Spinal cord (tissue), 9 donors: ENCODE measurements at regions not wholly inside any gene's neighbourhood (a gene's known extent, or its start where the extent isn't known, plus 50 kb on each side); places are given as distances from the start of the nearest gene placed in this dataset.

Experiments
- DNase-seq, 6 donors: peaks; one replicate each; pipeline versions ENCODE4 v3.0.0 to v3.0.0-alpha.2; 2013 to 2015; ENCODE audit warnings: low spot score in 6 of 6, low read depth in 4 of 6
- H3K27ac ChIP-seq: one replicate; pipeline ENCODE4 v1.5.1; 2013; ENCODE audit warnings: low read depth, low read length, control low read depth
- H3K27me3 ChIP-seq: one replicate; pipeline ENCODE4 v1.6.1; 2013; ENCODE audit warnings: low read length; ENCODE audit not compliant: control insufficient read depth, insufficient read depth
- H3K36me3 ChIP-seq: one replicate; pipeline ENCODE4 v1.6.1; 2013; ENCODE audit warnings: low read length; ENCODE audit not compliant: control insufficient read depth, insufficient read depth
- H3K4me1 ChIP-seq: one replicate; pipeline ENCODE4 v1.6.1; 2013; ENCODE audit warnings: low read length; ENCODE audit not compliant: control insufficient read depth, insufficient read depth
- H3K4me3 ChIP-seq: one replicate; pipeline ENCODE4 v1.5.1; 2013; ENCODE audit warnings: low read depth, low read length, control low read depth
- H3K9me3 ChIP-seq: one replicate; pipeline ENCODE4 v1.6.1; 2013; ENCODE audit warnings: low read length; ENCODE audit not compliant: control insufficient read depth, insufficient read depth
- WGBS: methylation state at CpG from one replicate; pipeline ENCODE4 v1.1.5; 2013; ENCODE audit warnings: missing lambda C conversion rate; ENCODE audit not compliant: insufficient coverage; 5-methylcytosine and 5-hydroxymethylcytosine counted together
- donor health status: healthy.

- peaks cover 3% of the 10 kb centered on the region for H3K4me1 ChIP-seq
- WGBS, result no CpG with 5 or more reads among the region's 8 CpGs
- H3K27me3 ChIP-seq, result peaks cover 8% of the 10 kb centered on the region
These were observed 55.9 kb downstream of the ZBTB18 start for GRCh38 chr1:244106837-244107493.

GRCh38 chr1:244111027-244111426 lies 59.9 kb downstream of the ZBTB18 start:
- WGBS, result 82% methylated on average over 3 of the region's 7 CpGs
- Histone ChIP-seq H3K4me1 (no peaks in the 10 kb centered on the region), H3K27ac (no peak overlapping the region), H3K9me3 (no peaks in the 10 kb centered on the region), H3K4me3 (no peak overlapping the region), H3K36me3 (no peaks in the 10 kb centered on the region), H3K27me3 (no peaks in the 10 kb centered on the region)
- no peak for DNase-seq

More at GRCh38 chr1:244106837-244107493, 55.9 kb downstream of the ZBTB18 start:
- DNase-seq, result peak in 2 of 6 donors; percentile 44 to 57
- no peaks in the 10 kb centered on the region for H3K9me3 ChIP-seq
- no peaks in the 10 kb centered on the region for H3K36me3 ChIP-seq
- H3K4me3 ChIP-seq, result no peak overlapping the region
- no peak overlapping the region for H3K27ac ChIP-seq

- no peak for DNase-seq
- Histone ChIP-seq H3K9me3 (no peaks in the 10 kb centered on the region), H3K4me3 (no peak overlapping the region), H3K4me1 (no peaks in the 10 kb centered on the region), H3K36me3 (no peaks in the 10 kb centered on the region), H3K27me3 (no peaks in the 10 kb centered on the region), H3K27ac (no peak overlapping the region)
- WGBS, result 88% methylated on average over 4 of the region's 5 CpGs
These were observed 61.0 kb downstream of the ZBTB18 start for GRCh38 chr1:244112041-244112440.

- Histone ChIP-seq H3K4me3 (no peak overlapping the region), H3K4me1 (no peaks in the 10 kb centered on the region), H3K9me3 (no peaks in the 10 kb centered on the region), H3K27ac (no peak overlapping the region), H3K27me3 (no peaks in the 10 kb centered on the region), H3K36me3 (no peaks in the 10 kb centered on the region)
- no CpG with 5 or more reads among the region's 1 CpG for WGBS
- no peak for DNase-seq
These were observed 61.6 kb downstream of the ZBTB18 start for GRCh38 chr1:244112636-244113035.

GRCh38 chr1:244113532-244114320 lies 62.6 kb downstream of the ZBTB18 start:
- DNase-seq, result peak in 1 of 6 donors; percentile 37
- Histone ChIP-seq H3K4me1 (no peaks in the 10 kb centered on the region), H3K36me3 (no peaks in the 10 kb centered on the region), H3K4me3 (no peak overlapping the region), H3K27ac (no peak overlapping the region), H3K9me3 (no peaks in the 10 kb centered on the region), H3K27me3 (peaks cover under 1% of the 10 kb centered on the region)
- 89% methylated on average over 1 of the region's 6 CpGs for WGBS

- WGBS, result no CpG with 5 or more reads among the region's 4 CpGs
- Histone ChIP-seq H3K4me1 (no peaks in the 10 kb centered on the region), H3K27ac (no peak overlapping the region), H3K4me3 (no peak overlapping the region), H3K27me3 (peaks cover 2% of the 10 kb centered on the region), H3K36me3 (no peaks in the 10 kb centered on the region), H3K9me3 (no peaks in the 10 kb centered on the region)
- no peak for DNase-seq
These were observed 63.8 kb downstream of the ZBTB18 start for GRCh38 chr1:244114892-244115291.

- Histone ChIP-seq H3K36me3 (no peaks in the 10 kb centered on the region), H3K4me1 (no peaks in the 10 kb centered on the region), H3K4me3 (no peak overlapping the region), H3K9me3 (no peaks in the 10 kb centered on the region), H3K27ac (no peak overlapping the region), H3K27me3 (peaks cover 2% of the 10 kb centered on the region)
- no CpG with 5 or more reads among the region's 3 CpGs for WGBS
- DNase-seq, result no peak
These were observed 65.9 kb downstream of the ZBTB18 start for GRCh38 chr1:244116946-244117345.

- 15% methylated on average over 7 of the region's 16 CpGs for WGBS
- H3K9me3 ChIP-seq, result no peaks in the 10 kb centered on the region
- no peak overlapping the region for H3K4me3 ChIP-seq
- peaks cover 2% of the 10 kb centered on the region for H3K27me3 ChIP-seq
- H3K4me1 ChIP-seq, result no peaks in the 10 kb centered on the region
- no peak for DNase-seq
- H3K27ac ChIP-seq, result no peak overlapping the region
- H3K36me3 ChIP-seq, result no peaks in the 10 kb centered on the region
These were observed 67.2 kb downstream of the ZBTB18 start for GRCh38 chr1:244118109-244118761.

- no peaks in the 10 kb centered on the region for H3K36me3 ChIP-seq
- H3K4me3 ChIP-seq, result no peak overlapping the region
- H3K9me3 ChIP-seq, result no peaks in the 10 kb centered on the region
- H3K4me1 ChIP-seq, result no peaks in the 10 kb centered on the region
- no peaks in the 10 kb centered on the region for H3K27me3 ChIP-seq
- H3K27ac ChIP-seq, result no peak overlapping the region
- no CpG with 5 or more reads among the region's 6 CpGs for WGBS
- no peak for DNase-seq
These were observed 77.7 kb downstream of the ZBTB18 start for GRCh38 chr1:244128591-244129383.
